ENCODE measurements at regions not wholly inside any gene's neighbourhood (a gene's known extent, or its start where the extent isn't known, plus 50 kb on each side); places are given as distances from the start of the nearest gene placed in this dataset.

DNA sequence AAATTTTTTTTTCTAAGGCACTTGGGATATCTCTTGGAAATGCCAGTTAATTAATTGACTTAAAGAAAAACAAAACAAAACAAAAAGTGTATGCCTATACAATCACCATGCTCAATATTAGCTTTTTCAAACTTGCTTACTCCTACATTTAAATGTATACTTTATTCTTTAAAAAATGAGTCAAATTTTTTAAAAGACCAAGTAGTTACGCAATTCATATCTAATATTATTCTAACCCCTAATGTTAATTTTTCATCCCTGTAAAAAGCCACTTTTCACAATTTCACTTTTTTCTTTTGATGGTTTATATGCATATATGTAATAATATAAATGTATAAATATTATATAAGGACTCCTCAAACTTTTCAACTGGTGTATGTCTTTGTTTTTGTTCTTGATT lies 211.2 kb downstream of the PRDM9 start:
- TF ChIP-seq CTCF (IDR thresholded peaks at IDR 0.05) (no peak), POLR2A (IDR thresholded peaks at IDR 0.05) (no peak), POLR2AphosphoS5 (IDR thresholded peaks at IDR 0.05) (no peak)

All from upper lobe of left lung (tissue), 4 donors.